Mesothelial cell of epicardium (in vitro differentiated cells): ENCODE measurements at regions not wholly inside any gene's neighbourhood (a gene's known extent, or its start where the extent isn't known, plus 50 kb on each side); places are given as distances from the start of the nearest gene placed in this dataset.
A peak's percentile ranks its signal among the peaks of the same experiment; 100 is the strongest.

Source experiments
- DNase-seq, 2 experiments: peaks; one replicate each; pipeline ENCODE4 v3.0.0; 2021; ENCODE audit warnings: low spot score in 2 of 2; ENCODE audit not compliant: unreplicated experiment in 2 of 2
- H3K27ac Mint-ChIP-seq: 2 replicates; pipeline ENCODE4 v1.8.0; 2021; ENCODE audit warnings: mixed read lengths
- H3K27me3 Mint-ChIP-seq: 2 replicates; pipeline ENCODE4 v1.8.0; 2021; ENCODE audit warnings: low read depth, mixed read lengths
- H3K36me3 Mint-ChIP-seq: 2 replicates; pipeline ENCODE4 v1.8.0; 2021; ENCODE audit warnings: mixed read lengths
- H3K4me1 Mint-ChIP-seq: 2 replicates; pipeline ENCODE4 v1.8.0; 2021; ENCODE audit warnings: mixed read lengths
- H3K4me3 Mint-ChIP-seq: 2 replicates; pipeline ENCODE4 v1.8.0; 2021; ENCODE audit warnings: mild to moderate bottlenecking, moderate library complexity, mixed read lengths
- H3K9me3 Mint-ChIP-seq: 2 replicates; pipeline ENCODE4 v1.8.0; 2021; ENCODE audit warnings: mixed read lengths
- TF ChIP-seq, protein P1 (sequence below): fragments of 200-600 bp; sonication (generic); IDR thresholded peaks from one replicate; pipeline ENCODE4 v1.5.0; 2021; ENCODE audit warnings: antibody characterized with exemption; ENCODE audit not compliant: unreplicated experiment

DNA sequence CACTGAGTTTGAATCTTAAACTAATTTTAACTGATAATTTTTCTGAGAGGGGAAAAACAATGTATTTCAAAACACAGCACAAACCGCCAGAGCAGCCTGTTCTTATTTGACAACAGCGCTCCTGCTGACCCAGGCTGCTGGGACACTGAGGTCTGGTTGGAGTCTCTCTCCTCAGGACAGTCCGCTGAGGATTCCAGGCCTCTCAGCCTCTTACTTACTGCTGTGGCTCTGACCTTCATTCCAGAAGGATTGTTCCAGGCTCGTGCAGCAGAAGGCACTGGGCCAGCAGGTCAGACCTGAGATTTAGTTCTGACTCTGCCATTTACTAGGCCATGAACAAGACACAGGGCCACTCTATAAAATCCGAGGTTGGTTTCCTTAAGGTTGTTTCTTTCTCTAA, 393.6 kb downstream of the TDRD3 start:
- H3K4me3 Mint-ChIP-seq: no peak overlapping the region
- no peaks in the 10 kb centered on the region for H3K9me3 Mint-ChIP-seq
- DNase-seq: no peak
- TF ChIP-seq, protein P1, sequence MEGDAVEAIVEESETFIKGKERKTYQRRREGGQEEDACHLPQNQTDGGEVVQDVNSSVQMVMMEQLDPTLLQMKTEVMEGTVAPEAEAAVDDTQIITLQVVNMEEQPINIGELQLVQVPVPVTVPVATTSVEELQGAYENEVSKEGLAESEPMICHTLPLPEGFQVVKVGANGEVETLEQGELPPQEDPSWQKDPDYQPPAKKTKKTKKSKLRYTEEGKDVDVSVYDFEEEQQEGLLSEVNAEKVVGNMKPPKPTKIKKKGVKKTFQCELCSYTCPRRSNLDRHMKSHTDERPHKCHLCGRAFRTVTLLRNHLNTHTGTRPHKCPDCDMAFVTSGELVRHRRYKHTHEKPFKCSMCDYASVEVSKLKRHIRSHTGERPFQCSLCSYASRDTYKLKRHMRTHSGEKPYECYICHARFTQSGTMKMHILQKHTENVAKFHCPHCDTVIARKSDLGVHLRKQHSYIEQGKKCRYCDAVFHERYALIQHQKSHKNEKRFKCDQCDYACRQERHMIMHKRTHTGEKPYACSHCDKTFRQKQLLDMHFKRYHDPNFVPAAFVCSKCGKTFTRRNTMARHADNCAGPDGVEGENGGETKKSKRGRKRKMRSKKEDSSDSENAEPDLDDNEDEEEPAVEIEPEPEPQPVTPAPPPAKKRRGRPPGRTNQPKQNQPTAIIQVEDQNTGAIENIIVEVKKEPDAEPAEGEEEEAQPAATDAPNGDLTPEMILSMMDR: no peak
- H3K27me3 Mint-ChIP-seq: no peaks in the 10 kb centered on the region
- H3K36me3 Mint-ChIP-seq: no peaks in the 10 kb centered on the region
- peaks cover 5% of the 10 kb centered on the region for H3K4me1 Mint-ChIP-seq
- H3K27ac Mint-ChIP-seq: no peak overlapping the region

DNA sequence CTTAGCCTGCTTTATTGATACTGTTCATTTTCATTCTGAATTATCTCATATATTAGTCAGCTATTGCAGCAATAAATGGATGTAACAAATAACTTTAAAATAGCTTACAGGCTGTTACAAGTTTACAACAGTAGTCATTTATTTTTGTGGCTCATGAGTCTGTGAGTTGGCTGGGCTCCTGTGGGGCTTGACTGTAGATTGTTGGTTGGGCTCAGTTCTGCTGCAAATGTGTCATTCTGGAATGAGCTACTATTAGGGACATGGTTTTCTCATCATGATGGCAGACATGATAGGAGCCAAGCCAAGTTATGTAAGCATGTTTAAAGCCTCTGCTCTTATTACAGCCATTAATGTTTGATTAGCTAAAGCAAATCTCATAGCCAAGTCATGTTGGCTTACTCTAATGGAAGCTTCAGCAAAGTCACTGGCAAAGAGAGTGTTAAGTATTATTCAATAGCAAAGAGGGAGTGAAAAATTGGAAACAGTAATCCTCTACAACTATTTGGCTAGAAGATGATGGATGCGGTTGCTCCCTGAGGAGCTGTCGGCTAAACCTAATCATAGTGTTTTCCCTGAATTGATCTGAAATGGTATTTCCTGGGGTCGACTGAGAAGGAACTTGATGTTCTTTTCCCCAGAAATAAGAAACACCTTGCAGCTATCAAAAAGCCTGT, 391.3 kb downstream of the TDRD3 start:
- Mint-ChIP-seq H3K4me1 (no peaks in the 10 kb centered on the region), H3K27me3 (no peaks in the 10 kb centered on the region), H3K27ac (no peak overlapping the region), H3K36me3 (no peaks in the 10 kb centered on the region), H3K4me3 (no peak overlapping the region), H3K9me3 (no peaks in the 10 kb centered on the region)
- no peak for DNase-seq
- TF ChIP-seq, protein P1: no peak

DNA sequence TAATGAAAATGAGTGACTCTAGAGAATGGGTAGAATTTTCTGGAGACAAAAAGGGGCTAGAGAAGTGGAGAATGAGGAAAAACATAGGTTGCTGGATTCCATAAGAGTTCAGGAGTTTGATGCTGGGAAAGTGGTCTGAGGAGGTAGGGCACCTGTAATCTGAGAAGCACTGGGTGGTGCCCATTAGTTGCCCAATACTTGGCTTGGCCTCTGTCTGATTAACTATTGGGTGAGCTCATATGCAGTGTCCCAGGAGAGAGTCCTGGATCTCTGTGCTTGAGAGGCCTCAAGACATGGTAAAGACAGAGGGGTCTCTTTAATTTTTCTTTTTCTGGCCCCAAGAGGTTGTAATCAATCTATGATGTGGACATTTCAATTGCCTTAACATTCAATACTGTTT, 390.1 kb downstream of the TDRD3 start:
- Mint-ChIP-seq H3K27me3 (no peaks in the 10 kb centered on the region), H3K4me1 (no peaks in the 10 kb centered on the region), H3K9me3 (peaks cover 8% of the 10 kb centered on the region), H3K36me3 (no peaks in the 10 kb centered on the region), H3K27ac (no peak overlapping the region), H3K4me3 (no peak overlapping the region)
- DNase-seq: no peak
- TF ChIP-seq, protein P1: no peak

DNA sequence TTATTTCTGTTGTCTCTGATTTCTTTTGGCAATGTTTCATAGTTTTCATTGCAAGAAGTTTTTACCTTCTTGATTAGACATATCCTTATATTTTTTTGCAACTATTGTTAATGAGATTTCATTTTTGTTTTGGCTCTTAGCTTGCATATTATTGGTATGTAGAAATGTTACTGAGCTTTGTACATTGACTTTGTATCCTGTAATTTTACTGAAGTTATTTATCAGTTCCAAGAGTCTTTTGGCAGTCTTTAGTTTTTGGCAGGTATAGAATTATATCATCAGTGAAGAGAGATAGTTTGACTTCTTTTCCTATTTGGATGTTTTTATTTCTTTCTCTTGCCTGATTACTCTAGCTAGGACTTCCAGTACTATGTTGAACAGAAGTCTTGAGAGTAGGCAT, 375.7 kb downstream of the TDRD3 start:
- no peak overlapping the region for H3K27ac Mint-ChIP-seq
- peaks cover 16% of the 10 kb centered on the region for H3K9me3 Mint-ChIP-seq
- H3K36me3 Mint-ChIP-seq: no peaks in the 10 kb centered on the region
- TF ChIP-seq, protein P1: no peak
- no peaks in the 10 kb centered on the region for H3K4me1 Mint-ChIP-seq
- H3K27me3 Mint-ChIP-seq: no peaks in the 10 kb centered on the region
- no peak overlapping the region for H3K4me3 Mint-ChIP-seq
- no peak for DNase-seq

DNA sequence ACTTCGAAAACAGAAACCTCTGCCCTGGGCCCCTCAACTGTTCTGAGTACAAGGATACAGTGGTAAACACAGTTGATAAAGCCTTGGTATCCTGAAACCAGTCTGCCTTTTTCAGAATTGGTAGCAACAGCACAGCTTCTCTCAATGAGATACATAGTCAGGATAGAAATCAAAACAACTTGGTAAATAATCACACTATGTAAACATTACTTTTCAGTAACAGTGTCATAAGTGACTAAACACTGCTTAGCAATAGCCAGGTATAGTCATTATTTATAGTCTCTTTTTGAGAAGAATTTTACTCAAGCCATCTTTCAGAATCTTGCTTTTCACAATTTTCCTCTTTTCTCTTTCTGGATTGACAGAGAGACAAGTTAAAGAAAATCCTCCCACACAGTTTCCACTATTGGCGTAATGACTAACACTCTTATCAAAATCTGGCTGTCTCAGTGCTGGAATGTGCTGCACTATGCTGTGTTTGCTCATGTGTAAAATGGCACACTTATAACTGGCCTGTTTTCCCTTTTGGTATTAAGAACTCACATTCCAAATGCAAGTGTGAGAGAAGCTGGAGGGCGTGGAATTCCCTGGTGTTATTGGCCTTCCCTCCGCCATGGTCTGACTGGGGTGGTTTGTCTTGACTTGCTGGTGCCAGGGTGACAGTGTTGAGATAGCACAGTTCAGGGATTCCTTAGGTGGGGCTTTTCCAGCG, 368.8 kb downstream of the TDRD3 start:
- Mint-ChIP-seq H3K9me3 (peaks cover 37% of the 10 kb centered on the region), H3K27ac (peak overlapping the region; percentile 69), H3K36me3 (no peaks in the 10 kb centered on the region), H3K27me3 (no peaks in the 10 kb centered on the region), H3K4me3 (no peak overlapping the region), H3K4me1 (peaks cover 12% of the 10 kb centered on the region)
- DNase-seq: no peak
- TF ChIP-seq, protein P1: no peak
